ENCODE measurements at regions not wholly inside any gene's neighbourhood (a gene's known extent, or its start where the extent isn't known, plus 50 kb on each side); places are given as distances from the start of the nearest gene placed in this dataset.

GRCh38 chr11:92720385-92720784 is 249.1 kb upstream of the MTNR1B start:
- Histone ChIP-seq H2AK5ac (ENCODE audit: insufficient read length, low read length) (no peak overlapping the region), H4K20me1 (ENCODE audit: control insufficient read depth, insufficient read depth, insufficient read length) (no peaks in the 10 kb centered on the region), H2BK12ac (ENCODE audit: insufficient read length, low read depth, low read length) (no peak overlapping the region), H2BK120ac (ENCODE audit: low read depth, low read length, poor library complexity, severe bottlenecking) (no peak overlapping the region), H3K56ac (ENCODE audit: insufficient read length, low read depth, low read length) (no peak overlapping the region), H3K18ac (ENCODE audit: insufficient read length, low read depth, low read length) (no peak overlapping the region), H3K27ac (ENCODE audit: insufficient read length, low read depth, low read length) (no peak overlapping the region), H3K79me2 (ENCODE audit: insufficient read depth, low read length) (no peaks in the 10 kb centered on the region), H3K14ac (ENCODE audit: insufficient read depth, low read length) (no peak overlapping the region), H2BK5ac (ENCODE audit: insufficient read length, low read length) (no peak overlapping the region), H3K79me1 (ENCODE audit: insufficient read depth, low read depth, low read length, poor library complexity, severe bottlenecking) (no peaks in the 10 kb centered on the region), H3K23me2 (ENCODE audit: insufficient read length, low read depth, low read length, poor library complexity, severe bottlenecking) (no peaks in the 10 kb centered on the region), H4K5ac (ENCODE audit: insufficient read length, low read depth, low read length) (no peak overlapping the region), H2BK20ac (ENCODE audit: low read depth, low read length, poor library complexity, severe bottlenecking) (no peak overlapping the region), H3K4me1 (ENCODE audit: insufficient read depth, low read length) (no peaks in the 10 kb centered on the region), H3K4me2 (ENCODE audit: insufficient read depth, insufficient read length, low read length) (no peak overlapping the region), H3T11ph (ENCODE audit: low read length) (no peak overlapping the region), H3K9me3 (ENCODE audit: control insufficient read depth, low read depth, low read length) (no peaks in the 10 kb centered on the region), H4K91ac (ENCODE audit: insufficient read length, low read depth, low read length) (no peak overlapping the region), H3K9ac (ENCODE audit: extremely low read depth, insufficient read length, low read length) (no peak overlapping the region), H3K23ac (ENCODE audit: insufficient read length, low read depth, low read length) (no peak overlapping the region), H4K8ac (replicated peaks; ENCODE audit: insufficient read length, low read depth, low read length) (no peak overlapping the region), H3K4ac (ENCODE audit: low read depth, low read length) (no peak overlapping the region), H3K27me3 (ENCODE audit: insufficient read depth, low read length) (no peaks in the 10 kb centered on the region), H2BK15ac (ENCODE audit: low read depth, low read length) (no peak overlapping the region), H2AFZ (ENCODE audit: low read length) (no peak overlapping the region)
- Mint-ChIP-seq H3K9me3 (peaks cover 8 to 11% of the 10 kb centered on the region in 2 experiments; a peak in 3 of 5 replicates), H3K36me3 (ENCODE audit: insufficient read depth in 1 of 3, low read depth in 3 of 3) (peaks cover 0 to 22% (median 13%) of the 10 kb centered on the region in 3 experiments; a peak in 5 of 7 replicates), H3K27me3 (ENCODE audit: low read depth) (no peaks in the 10 kb centered on the region), H3K4me1 (no peaks in the 10 kb centered on the region), H3K4me3 (no peak overlapping the region), H3K27ac (no peak overlapping the region)
- TF ChIP-seq CTCF (conservative IDR thresholded peaks at IDR 0.05): no peak
- no peak for DNase-seq
- no CpG with 5 or more reads among the region's 3 CpGs for whole genome bisulfite sequencing (ENCODE audit: extremely low coverage, insufficient read length, low lambda C conversion rate)
